NT2/D1 (cell line): ENCODE measurements at regions not wholly inside any gene's neighbourhood (a gene's known extent, or its start where the extent isn't known, plus 50 kb on each side); places are given as distances from the start of the nearest gene placed in this dataset.

Source experiments
- SUZ12 ChIP-seq: IDR thresholded peaks from 2 replicates; pipeline ENCODE4 v1.6.1; 2011; ENCODE audit not compliant: insufficient read length, insufficient read depth; ENCODE audit errors: extremely low read depth
- YY1 ChIP-seq: IDR thresholded peaks from 2 replicates; pipeline ENCODE4 v1.6.1; 2011; ENCODE audit not compliant: insufficient read length, insufficient read depth
- ZNF274 ChIP-seq: IDR thresholded peaks from 2 replicates; pipeline ENCODE4 v1.6.1; 2011; ENCODE audit warnings: mild to moderate bottlenecking, low read depth, low read length

DNA sequence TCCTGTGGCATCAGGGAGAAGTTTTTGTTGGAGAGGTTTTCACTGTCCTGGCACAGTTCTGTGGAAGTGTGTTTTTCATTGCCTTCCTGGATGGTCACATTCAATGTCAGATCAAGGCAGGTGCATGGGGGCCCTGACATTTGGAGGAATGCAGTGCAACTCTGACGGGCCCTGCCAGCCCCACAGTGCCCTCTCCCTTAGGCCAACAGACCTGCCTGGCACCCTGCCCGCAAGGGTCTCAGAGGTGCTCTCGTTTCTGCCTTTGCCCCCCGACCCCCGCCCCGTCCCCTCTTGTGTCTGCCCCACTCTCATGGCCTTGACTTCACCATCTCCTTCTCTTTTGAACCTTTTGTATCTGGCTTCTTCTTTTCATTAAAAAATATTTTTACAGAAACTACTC is 257.2 kb upstream of the HDAC4 start:
- TF ChIP-seq ZNF274 (no peak), YY1 (no peak), SUZ12 (no peak)
